Neural cell (in vitro differentiated cells): ENCODE measurements at regions not wholly inside any gene's neighbourhood (a gene's known extent, or its start where the extent isn't known, plus 50 kb on each side); places are given as distances from the start of the nearest gene placed in this dataset.

Source experiments
- CTCF ChIP-seq: fragments of 450-650 bp; IDR thresholded peaks from 2 replicates; pipeline ENCODE4 v1.5.1; 2014; ENCODE audit warnings: antibody characterized with exemption, mild to moderate bottlenecking, moderate library complexity; ENCODE audit not compliant: poor library complexity, severe bottlenecking
- EP300 ChIP-seq: fragments of 450-650 bp; conservative IDR thresholded peaks from 2 replicates; pipeline ENCODE4 v1.6.1; 2014; ENCODE audit warnings: antibody characterized with exemption, mild to moderate bottlenecking, moderate library complexity; ENCODE audit not compliant: poor library complexity, severe bottlenecking
- EZH2 ChIP-seq: fragments of 200-600, 300-800 bp; shearing (Covaris generic), sonication (generic); IDR thresholded peaks from 2 replicates; pipeline ENCODE4 v1.6.1; 2014; ENCODE audit warnings: antibody characterized with exemption, low read length, borderline replicate concordance, mild to moderate bottlenecking; ENCODE audit not compliant: insufficient read depth, poor library complexity, severe bottlenecking
- POLR2AphosphoS5 ChIP-seq: IDR thresholded peaks from 2 replicates; pipeline ENCODE4 v1.6.1; 2012
- SMC3 ChIP-seq: fragments of 450-650 bp; conservative IDR thresholded peaks from 2 replicates; pipeline ENCODE4 v1.6.1; 2014; ENCODE audit warnings: antibody characterized with exemption, mild to moderate bottlenecking, moderate library complexity; ENCODE audit not compliant: poor library complexity

GRCh38 chr4:19259920-19260319, 991.8 kb upstream of the SLIT2 start:
- TF ChIP-seq POLR2AphosphoS5 (no peak), CTCF (no peak), EZH2 (no peak), SMC3 (no peak), EP300 (no peak)
